Subcutaneous abdominal adipose tissue (tissue), 5 donors: ENCODE measurements at regions not wholly inside any gene's neighbourhood (a gene's known extent, or its start where the extent isn't known, plus 50 kb on each side); places are given as distances from the start of the nearest gene placed in this dataset.

ENCODE experiments used
- H3K27ac ChIP-seq: one replicate; pipeline ENCODE4 v1.7.0; 2013; ENCODE audit warnings: low read depth, mild to moderate bottlenecking, inconsistent platforms, low read length, moderate library complexity
- H3K27me3 ChIP-seq, 5 donors: one replicate each; pipeline ENCODE4 v1.7.0; 2013; ENCODE audit warnings: low read length in 5 of 5, inconsistent platforms in 1 of 5; ENCODE audit not compliant: control insufficient read depth in 5 of 5, insufficient read depth in 4 of 5
- H3K36me3 ChIP-seq, 5 donors: one replicate each; pipeline ENCODE4 v1.7.0; 2013; ENCODE audit warnings: low read length in 5 of 5; ENCODE audit not compliant: control insufficient read depth in 5 of 5, insufficient read depth in 5 of 5
- H3K4me1 ChIP-seq, 5 donors: one replicate each; pipeline ENCODE4 v1.7.0; 2013; ENCODE audit warnings: low read length in 5 of 5, mild to moderate bottlenecking in 3 of 5, moderate library complexity in 1 of 5; ENCODE audit not compliant: control insufficient read depth in 5 of 5, insufficient read depth in 5 of 5
- H3K4me3 ChIP-seq, 5 donors: one replicate each; pipeline ENCODE4 v1.7.0; 2013; ENCODE audit warnings: low read length in 5 of 5, low read depth in 1 of 5
- H3K9ac ChIP-seq, 5 donors: one replicate each; pipeline ENCODE4 v1.7.0; 2013; ENCODE audit warnings: low read length in 5 of 5, mild to moderate bottlenecking in 4 of 5, moderate library complexity in 3 of 5
- H3K9me3 ChIP-seq, 5 donors: one replicate each; pipeline ENCODE4 v1.7.0; 2013; ENCODE audit warnings: low read length in 5 of 5; ENCODE audit not compliant: control insufficient read depth in 5 of 5
- donor health status: healthy.
- donor health status: healthy.
- donor health status: healthy.
- donor health status: healthy.
- donor health status: healthy.

DNA sequence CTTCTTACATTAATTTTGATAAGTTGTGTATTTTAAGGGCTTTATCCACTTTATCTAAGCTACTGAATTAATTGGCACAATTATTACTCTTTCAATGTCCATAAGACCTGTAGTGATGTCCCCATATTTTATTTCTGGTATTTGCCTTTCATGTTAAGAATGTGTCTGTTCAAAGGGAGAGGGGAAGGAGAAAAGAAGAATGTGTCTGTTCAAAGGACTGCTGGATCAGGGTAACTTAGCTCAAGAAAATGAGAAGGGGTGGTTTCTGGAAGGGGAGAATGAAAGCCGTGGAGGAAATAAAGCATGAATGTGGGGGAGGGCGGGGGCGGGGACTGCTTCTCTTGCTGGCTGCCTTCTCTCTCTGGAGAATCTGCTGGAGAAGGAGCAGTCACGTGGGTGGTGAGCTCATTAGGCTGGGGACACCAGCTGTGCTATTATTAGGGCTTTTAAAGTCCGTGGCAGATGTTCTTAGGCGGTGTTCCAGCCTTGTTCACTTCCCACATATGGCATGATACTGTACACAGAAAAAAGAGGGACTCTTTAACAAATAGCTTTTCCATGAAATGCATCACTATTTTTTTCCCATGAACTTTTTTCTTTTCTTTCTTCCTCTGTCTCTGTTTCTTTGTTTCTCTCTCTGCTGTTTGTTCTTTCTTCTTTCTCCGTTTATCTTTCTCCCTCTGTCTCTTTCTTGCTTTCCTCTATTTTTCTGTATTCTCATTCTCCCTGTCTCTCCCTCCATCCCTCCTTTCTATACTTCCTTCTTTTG, 63.7 kb upstream of the ULK4 start:
- peak overlapping the region in 1 of 5 donors; percentile 28 for H3K4me3 ChIP-seq
- H3K4me1 ChIP-seq: peaks cover 14 to 64% (median 56%) of the 10 kb centered on the region in 5 donors
- H3K27me3 ChIP-seq: peaks cover 0 to 2% (median 0%) of the 10 kb centered on the region in 5 donors
- H3K36me3 ChIP-seq: no peaks in the 10 kb centered on the region
- H3K27ac ChIP-seq: peak overlapping the region; percentile 93
- no peaks in the 10 kb centered on the region for H3K9me3 ChIP-seq
- peak overlapping the region; percentile 46 to 80 (median 77) for H3K9ac ChIP-seq

DNA sequence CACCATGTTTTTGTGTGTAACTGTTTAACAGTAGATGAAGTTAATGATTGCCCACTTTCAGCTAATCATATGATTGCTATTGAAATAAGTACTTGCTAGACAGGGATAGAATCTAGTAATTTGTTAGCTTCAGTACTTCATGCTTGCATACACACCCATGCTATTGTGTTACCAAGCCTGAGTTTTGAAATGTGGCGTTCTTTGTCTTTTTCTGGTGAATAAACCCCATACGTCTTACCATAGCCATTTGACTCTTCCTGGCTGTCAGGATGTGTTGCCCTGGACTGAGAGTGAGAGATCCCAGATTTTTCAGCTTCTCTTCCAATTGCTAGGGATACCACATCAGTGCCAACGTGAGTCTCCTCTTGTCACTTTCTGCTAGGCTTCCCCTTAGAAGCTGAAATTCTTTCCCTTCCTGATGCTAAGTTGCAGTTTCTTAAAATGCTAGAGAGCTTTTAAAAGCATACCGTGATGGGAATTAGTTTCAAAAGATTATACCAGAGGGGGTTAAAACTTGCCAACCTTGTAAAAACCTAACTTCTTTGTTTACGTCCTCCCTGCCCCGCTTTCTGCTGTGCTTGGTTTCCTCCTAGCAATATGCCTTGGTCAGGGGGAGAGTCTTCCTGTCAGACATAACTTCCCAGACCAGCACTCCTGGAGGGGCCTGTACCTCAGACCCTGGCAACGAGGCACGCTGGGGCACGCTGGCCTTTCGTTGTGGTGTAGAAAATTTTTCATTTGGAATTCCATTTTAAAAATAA, 62.9 kb upstream of the ULK4 start:
- peak overlapping the region; percentile 37 to 74 (median 64) for H3K9ac ChIP-seq
- peaks cover 0 to 2% (median 0%) of the 10 kb centered on the region in 5 donors for H3K27me3 ChIP-seq
- H3K27ac ChIP-seq: peak overlapping the region; percentile 93
- H3K4me1 ChIP-seq: peaks cover 16 to 71% (median 62%) of the 10 kb centered on the region in 5 donors
- no peaks in the 10 kb centered on the region for H3K9me3 ChIP-seq
- peak overlapping the region in 1 of 5 donors; percentile 28 for H3K4me3 ChIP-seq
- no peaks in the 10 kb centered on the region for H3K36me3 ChIP-seq

DNA sequence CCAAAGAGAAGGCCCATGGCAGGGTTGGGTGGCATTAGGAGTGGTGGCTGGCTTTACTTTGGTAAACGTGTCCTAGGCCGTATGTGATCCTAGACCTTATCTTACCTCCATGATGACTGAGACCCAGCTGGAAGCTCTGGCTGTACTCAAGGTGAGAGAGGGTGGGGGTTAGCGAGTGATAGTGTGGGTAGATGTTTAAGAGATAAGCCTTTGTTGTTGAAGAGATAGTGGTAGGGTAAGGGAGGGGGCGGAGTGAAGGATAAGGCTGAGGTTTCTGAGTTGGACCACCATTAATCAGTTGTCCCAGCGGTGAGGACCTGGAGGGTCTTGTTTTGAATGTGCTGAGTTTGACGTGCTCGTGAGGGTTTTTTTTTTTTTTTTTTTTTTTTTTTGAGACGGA, 61.5 kb upstream of the ULK4 start:
- H3K9ac ChIP-seq: peak overlapping the region in 1 of 5 donors; percentile 24
- peaks cover 16 to 82% (median 73%) of the 10 kb centered on the region in 5 donors for H3K4me1 ChIP-seq
- H3K27me3 ChIP-seq: peaks cover 0 to 2% (median 0%) of the 10 kb centered on the region in 5 donors
- H3K9me3 ChIP-seq: no peaks in the 10 kb centered on the region
- no peak overlapping the region for H3K4me3 ChIP-seq
- peak overlapping the region; percentile 93 for H3K27ac ChIP-seq
- no peaks in the 10 kb centered on the region for H3K36me3 ChIP-seq

DNA sequence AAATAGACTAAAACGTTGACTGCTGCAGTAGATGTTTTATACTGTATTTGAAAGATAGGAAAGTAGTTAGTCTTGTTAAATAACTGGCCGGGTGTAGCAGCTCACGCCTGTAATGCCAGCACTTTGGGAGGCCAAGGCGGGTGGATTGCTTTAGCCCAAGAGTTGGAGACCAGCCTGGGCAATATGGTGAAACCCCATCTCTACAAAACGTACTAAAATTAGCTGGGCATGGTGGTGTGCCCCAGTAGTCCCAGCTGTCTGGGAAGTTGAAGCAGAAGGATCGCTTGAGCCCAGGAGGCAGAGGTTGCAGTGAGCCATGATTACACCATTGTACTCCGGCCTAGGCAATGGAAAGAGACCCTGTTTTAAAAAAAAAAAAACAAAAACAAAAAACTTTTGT, 60.5 kb upstream of the ULK4 start:
- H3K36me3 ChIP-seq: no peaks in the 10 kb centered on the region
- H3K27ac ChIP-seq: peak overlapping the region; percentile 55
- H3K27me3 ChIP-seq: peaks cover 0 to 2% (median 0%) of the 10 kb centered on the region in 5 donors
- H3K9ac ChIP-seq: no peak overlapping the region
- H3K4me3 ChIP-seq: no peak overlapping the region
- H3K4me1 ChIP-seq: peaks cover 16 to 78% (median 70%) of the 10 kb centered on the region in 5 donors
- H3K9me3 ChIP-seq: no peaks in the 10 kb centered on the region

DNA sequence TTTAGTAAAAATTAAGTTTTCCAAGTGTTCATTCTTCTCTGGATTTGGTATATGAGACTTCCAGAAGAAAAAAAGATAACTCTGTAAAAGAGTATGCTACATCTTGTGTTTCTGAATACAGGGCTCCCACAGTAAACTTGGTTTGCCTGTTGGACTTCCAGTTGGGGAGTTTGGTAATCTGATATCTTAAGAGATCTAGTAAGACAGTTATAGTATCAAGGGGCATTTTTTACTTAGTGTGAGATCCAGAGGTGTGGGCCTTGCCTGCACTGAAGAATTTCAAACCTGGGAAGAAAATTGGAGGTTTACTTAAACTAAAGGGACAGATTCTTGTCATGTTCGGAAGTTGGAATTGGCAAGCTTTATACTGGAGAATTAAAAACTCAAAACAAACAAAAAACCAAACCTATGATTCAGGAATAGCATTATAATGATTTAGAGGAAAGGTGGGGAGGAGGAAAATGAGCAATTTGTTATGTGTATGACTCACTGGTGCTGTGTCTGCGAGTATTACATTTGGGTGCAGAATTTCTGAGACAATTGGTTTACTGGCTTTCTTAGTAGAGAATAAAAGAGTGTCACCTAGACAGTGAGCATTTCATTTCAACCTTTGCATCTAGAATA, 58.9 kb upstream of the ULK4 start:
- peak overlapping the region; percentile 55 for H3K27ac ChIP-seq
- peaks cover 14 to 75% (median 69%) of the 10 kb centered on the region in 5 donors for H3K4me1 ChIP-seq
- H3K9me3 ChIP-seq: no peaks in the 10 kb centered on the region
- H3K9ac ChIP-seq: peak overlapping the region in 1 of 5 donors; percentile 19
- no peak overlapping the region for H3K4me3 ChIP-seq
- no peaks in the 10 kb centered on the region for H3K36me3 ChIP-seq
- peaks cover 0 to 2% (median 0%) of the 10 kb centered on the region in 5 donors for H3K27me3 ChIP-seq

DNA sequence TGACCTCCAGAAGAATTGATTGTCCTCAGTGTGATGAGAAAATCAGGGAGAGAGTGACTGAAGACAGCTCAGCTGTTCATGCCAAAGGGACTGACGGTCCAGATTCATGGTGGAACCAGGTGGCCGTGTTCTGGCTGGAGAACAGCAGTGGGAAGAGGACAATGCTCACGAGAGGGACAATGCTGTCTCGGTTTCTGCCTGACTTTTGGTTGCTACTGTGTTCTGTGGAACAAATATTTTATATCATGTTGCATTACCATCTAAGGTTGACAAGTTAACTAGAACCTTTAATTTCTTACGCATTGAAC, 58.0 kb upstream of the ULK4 start:
- Histone ChIP-seq H3K4me3 (no peak overlapping the region), H3K9me3 (no peaks in the 10 kb centered on the region), H3K36me3 (no peaks in the 10 kb centered on the region), H3K27me3 (no peaks in the 10 kb centered on the region), H3K27ac (peak overlapping the region; percentile 55), H3K4me1 (peaks cover 14 to 76% (median 72%) of the 10 kb centered on the region in 5 donors), H3K9ac (no peak overlapping the region)

DNA sequence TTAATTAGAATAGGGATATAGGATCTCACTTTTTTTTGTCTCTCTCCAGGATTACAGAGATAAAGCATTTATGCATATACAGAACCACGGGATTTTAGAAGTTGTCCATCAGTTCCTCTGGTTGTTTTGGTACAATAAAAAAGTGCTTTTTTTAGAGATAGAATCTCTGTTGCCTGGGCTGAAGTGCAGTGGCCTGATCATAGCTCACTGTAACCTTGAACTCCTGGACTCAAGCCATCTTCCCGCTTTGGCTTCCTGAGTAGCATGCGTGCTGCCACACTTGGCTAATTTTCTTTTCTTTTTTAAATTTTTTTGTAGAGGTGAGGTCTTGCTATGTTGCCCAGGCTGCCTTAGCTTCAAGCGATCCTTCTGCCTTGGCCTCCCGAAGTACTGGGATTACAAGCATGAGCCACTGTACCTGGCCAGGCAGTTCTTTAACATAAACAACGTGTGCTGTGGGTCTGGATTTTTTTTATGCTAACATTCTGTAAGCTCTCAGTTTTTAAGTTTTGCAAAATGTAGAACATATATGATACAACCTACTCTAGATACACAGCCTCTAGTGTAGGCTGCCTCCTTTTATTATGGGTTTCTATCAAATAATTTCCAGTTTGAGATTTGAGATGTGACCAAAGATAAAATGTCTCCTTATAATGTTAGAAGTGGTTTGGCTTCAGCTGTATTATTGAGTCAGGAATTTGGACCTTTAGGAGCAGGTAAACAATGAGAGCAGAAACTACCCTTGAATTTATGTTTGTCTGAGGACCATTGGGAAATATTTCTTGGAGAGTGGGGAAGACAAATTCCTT, 57.4 kb upstream of the ULK4 start:
- no peak overlapping the region for H3K9ac ChIP-seq
- H3K27ac ChIP-seq: peak overlapping the region; percentile 55
- peaks cover 12 to 76% (median 72%) of the 10 kb centered on the region in 5 donors for H3K4me1 ChIP-seq
- no peaks in the 10 kb centered on the region for H3K9me3 ChIP-seq
- no peak overlapping the region for H3K4me3 ChIP-seq
- no peaks in the 10 kb centered on the region for H3K36me3 ChIP-seq
- H3K27me3 ChIP-seq: no peaks in the 10 kb centered on the region

DNA sequence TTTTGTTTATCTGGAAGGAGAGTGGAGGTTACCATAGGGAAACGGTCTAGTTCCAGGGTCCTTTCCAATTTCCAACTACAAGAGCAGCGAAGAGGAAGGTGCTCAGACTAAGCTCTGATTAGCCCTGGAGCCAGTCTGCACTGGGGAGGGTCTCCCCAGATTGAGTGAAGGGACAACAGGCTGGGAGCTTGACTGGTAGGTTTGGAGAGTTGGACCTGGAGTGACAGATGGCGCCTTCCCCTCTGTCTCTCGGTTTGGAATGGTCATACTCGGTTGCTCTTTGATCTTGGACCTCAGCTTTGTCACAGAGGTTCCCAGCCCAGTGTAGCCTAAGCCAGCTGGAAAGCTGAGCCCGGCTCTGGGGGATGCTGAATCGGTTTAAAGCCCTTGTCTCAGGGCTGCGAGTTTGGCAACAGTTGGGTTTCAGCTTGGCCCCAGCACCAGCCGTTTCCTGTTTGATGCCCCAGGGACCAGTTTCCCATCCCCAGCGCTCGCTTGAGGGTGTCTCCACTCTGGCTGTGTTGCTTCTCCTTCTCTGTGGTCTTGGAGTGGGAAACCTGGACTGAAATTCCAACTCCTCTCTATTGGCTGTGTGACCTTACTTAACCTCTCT, 53.1 kb upstream of the ULK4 start:
- H3K27me3 ChIP-seq: no peaks in the 10 kb centered on the region
- peak overlapping the region; percentile 3 to 92 (median 84) for H3K9ac ChIP-seq
- H3K36me3 ChIP-seq: no peaks in the 10 kb centered on the region
- peaks cover 6 to 57% (median 45%) of the 10 kb centered on the region in 5 donors for H3K4me1 ChIP-seq
- H3K9me3 ChIP-seq: no peaks in the 10 kb centered on the region
- peak overlapping the region; percentile 82 to 95 (median 87) for H3K4me3 ChIP-seq
- H3K27ac ChIP-seq: peak overlapping the region; percentile 64

DNA sequence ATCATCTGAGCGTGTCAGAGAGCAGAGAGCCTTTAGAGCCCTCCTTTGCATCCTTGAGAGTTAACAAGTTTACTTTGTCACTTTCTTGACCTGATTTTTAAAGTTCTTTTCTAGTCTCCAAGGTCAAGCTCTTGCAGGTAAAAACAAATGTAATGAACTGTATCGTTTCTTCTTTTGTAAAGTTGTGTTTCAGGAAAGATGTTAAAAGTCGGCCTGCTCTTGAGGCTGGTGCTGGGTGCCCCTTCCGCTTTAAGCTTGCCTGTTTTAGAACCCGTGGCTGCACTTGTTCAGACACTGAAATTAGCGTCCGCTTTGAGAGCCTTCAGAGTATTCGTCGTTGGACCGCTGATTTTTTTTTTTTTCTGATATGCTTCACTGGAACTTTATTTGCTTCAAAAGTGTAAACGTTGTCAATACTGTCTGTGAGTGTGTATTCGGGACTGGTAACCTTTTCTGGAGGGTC, 52.6 kb upstream of the ULK4 start:
- Histone ChIP-seq H3K9me3 (no peaks in the 10 kb centered on the region), H3K27me3 (no peaks in the 10 kb centered on the region), H3K36me3 (no peaks in the 10 kb centered on the region), H3K27ac (peak overlapping the region; percentile 64), H3K9ac (peak overlapping the region; percentile 30 to 92 (median 84)), H3K4me3 (peak overlapping the region; percentile 82 to 95 (median 87)), H3K4me1 (peaks cover 5 to 52% (median 40%) of the 10 kb centered on the region in 5 donors)
